Endothelial cell of umbilical vein (primary cell): ENCODE measurements at regions not wholly inside any gene's neighbourhood (a gene's known extent, or its start where the extent isn't known, plus 50 kb on each side); places are given as distances from the start of the nearest gene placed in this dataset.

ENCODE experiments used
- JUN ChIP-seq: IDR thresholded peaks from 2 replicates; pipeline ENCODE4 v1.6.1; 2011; ENCODE audit warnings: borderline replicate concordance, low read depth; ENCODE audit not compliant: insufficient read length, insufficient read depth
- POLR2A ChIP-seq: IDR thresholded peaks from 2 replicates; pipeline ENCODE4 v1.6.1; 2012; ENCODE audit warnings: low read depth, mild to moderate bottlenecking, control low read depth, low read length
- TF ChIP-seq, protein P1 (sequence below), 2 donors: IDR thresholded peaks; 1 replicate in 1 of 2; 2 replicates in 1 of 2; pipeline ENCODE4 v1.5.1; 2011; ENCODE audit warnings: low read length in 2 of 2, mild to moderate bottlenecking in 2 of 2, moderate library complexity in 2 of 2, control low read depth in 1 of 2, inconsistent platforms in 1 of 2, low read depth in 1 of 2; ENCODE audit not compliant: insufficient read depth in 1 of 2; ENCODE audit errors: extremely low read depth in 1 of 2

DNA sequence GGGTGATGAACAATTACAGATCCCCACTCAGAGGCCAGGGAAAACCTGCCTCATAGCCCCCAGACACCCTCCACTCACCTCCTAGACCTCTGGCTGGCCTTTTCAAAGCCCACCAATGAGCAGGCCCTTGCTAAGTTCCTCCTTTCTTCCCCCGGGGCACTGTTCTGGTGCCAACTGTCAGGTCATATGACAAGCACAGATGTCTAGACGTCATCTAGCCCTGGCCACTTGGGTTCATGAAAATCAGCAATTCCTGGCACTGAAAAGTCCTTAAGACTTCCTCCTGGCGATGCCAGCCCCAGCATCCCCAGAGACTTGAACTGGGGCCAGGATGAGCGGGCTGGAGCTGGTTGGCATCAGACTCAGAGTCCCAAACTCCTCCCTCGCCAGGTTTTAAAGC, 115.6 kb upstream of the NALF2 start:
- TF ChIP-seq, protein P1, sequence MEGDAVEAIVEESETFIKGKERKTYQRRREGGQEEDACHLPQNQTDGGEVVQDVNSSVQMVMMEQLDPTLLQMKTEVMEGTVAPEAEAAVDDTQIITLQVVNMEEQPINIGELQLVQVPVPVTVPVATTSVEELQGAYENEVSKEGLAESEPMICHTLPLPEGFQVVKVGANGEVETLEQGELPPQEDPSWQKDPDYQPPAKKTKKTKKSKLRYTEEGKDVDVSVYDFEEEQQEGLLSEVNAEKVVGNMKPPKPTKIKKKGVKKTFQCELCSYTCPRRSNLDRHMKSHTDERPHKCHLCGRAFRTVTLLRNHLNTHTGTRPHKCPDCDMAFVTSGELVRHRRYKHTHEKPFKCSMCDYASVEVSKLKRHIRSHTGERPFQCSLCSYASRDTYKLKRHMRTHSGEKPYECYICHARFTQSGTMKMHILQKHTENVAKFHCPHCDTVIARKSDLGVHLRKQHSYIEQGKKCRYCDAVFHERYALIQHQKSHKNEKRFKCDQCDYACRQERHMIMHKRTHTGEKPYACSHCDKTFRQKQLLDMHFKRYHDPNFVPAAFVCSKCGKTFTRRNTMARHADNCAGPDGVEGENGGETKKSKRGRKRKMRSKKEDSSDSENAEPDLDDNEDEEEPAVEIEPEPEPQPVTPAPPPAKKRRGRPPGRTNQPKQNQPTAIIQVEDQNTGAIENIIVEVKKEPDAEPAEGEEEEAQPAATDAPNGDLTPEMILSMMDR (IDR thresholded peaks at IDR 0.05; ENCODE audit: extremely low read depth in 1 of 2, insufficient read depth in 1 of 2, low read depth in 1 of 2, low read length in 2 of 2), result no peak
- no peak for TF ChIP-seq POLR2A
- no peak for TF ChIP-seq JUN
